SK-N-SH treated with all-trans-retinoic acid at 6 μM for 48 hours (cell line): ENCODE measurements at regions not wholly inside any gene's neighbourhood (a gene's known extent, or its start where the extent isn't known, plus 50 kb on each side); places are given as distances from the start of the nearest gene placed in this dataset.
A peak's percentile ranks its signal among the peaks of the same experiment; 100 is the strongest.

Experiments
- ATAC-seq: fragments of 200-7000 bp; cut with Tn5 transposase; 3 replicates; pipeline ENCODE4 v1.9.1; 2020; ENCODE audit warnings: mild to moderate bottlenecking, moderate library complexity
- ARNTL ChIP-seq: fragments of 450-650 bp; formaldehyde crosslinking; IDR thresholded peaks from 2 replicates; pipeline ENCODE4 v1.5.0; 2020; ENCODE audit warnings: low read depth, mild to moderate bottlenecking, moderate library complexity, borderline replicate concordance
- BACH2 ChIP-seq: fragments of 250-450 bp; sonication (Bioruptor Pico); IDR thresholded peaks from 2 replicates; pipeline ENCODE4 v1.9.0; 2021; ENCODE audit warnings: mild to moderate bottlenecking, borderline replicate concordance
- CREB5 ChIP-seq: fragments of 250-450 bp; sonication (Bioruptor Pico); IDR thresholded peaks from 2 replicates; pipeline ENCODE4 v1.5.1; 2020; ENCODE audit warnings: low read depth, mild to moderate bottlenecking, moderate library complexity
- CSDC2 ChIP-seq: fragments of 250-450 bp; sonication (Bioruptor Pico); IDR thresholded peaks from 2 replicates; pipeline ENCODE4 v1.5.0; 2020; ENCODE audit warnings: mild to moderate bottlenecking, moderate library complexity
- CSRNP3 ChIP-seq: fragments of 250-450 bp; sonication (Bioruptor Pico); IDR thresholded peaks from 2 replicates; pipeline ENCODE4 v1.5.1; 2021; ENCODE audit warnings: mild to moderate bottlenecking, moderate library complexity
- ESRRG ChIP-seq: fragments of 250-450 bp; sonication (Bioruptor Pico); IDR thresholded peaks from 2 replicates; pipeline ENCODE4 v1.6.1; 2021; ENCODE audit warnings: mild to moderate bottlenecking
- GLIS3 ChIP-seq: fragments of 250-450 bp; sonication (Bioruptor Pico); IDR thresholded peaks from 2 replicates; pipeline ENCODE4 v1.5.0; 2020; ENCODE audit warnings: mild to moderate bottlenecking, moderate library complexity
- OSR1 ChIP-seq: fragments of 250-450 bp; sonication (Bioruptor Pico); IDR thresholded peaks from 2 replicates; pipeline ENCODE4 v1.8.0; 2022; ENCODE audit warnings: moderate library complexity, mild to moderate bottlenecking, inconsistent platforms
- PATZ1 ChIP-seq: fragments of 250-450 bp; sonication (Bioruptor Pico); IDR thresholded peaks from 2 replicates; pipeline ENCODE4 v1.8.0; 2020; ENCODE audit warnings: mild to moderate bottlenecking, moderate library complexity, borderline replicate concordance
- PPARA ChIP-seq: fragments of 250-450 bp; sonication (Bioruptor Pico); IDR thresholded peaks from 2 replicates; pipeline ENCODE4 v1.5.0; 2020; ENCODE audit warnings: mild to moderate bottlenecking, borderline replicate concordance
- RARB ChIP-seq: fragments of 250-450 bp; sonication (Bioruptor Pico); IDR thresholded peaks from 2 replicates; pipeline ENCODE4 v1.8.0; 2021; ENCODE audit warnings: mild to moderate bottlenecking, moderate library complexity
- SNAI2 ChIP-seq: fragments of 250-450 bp; sonication (Bioruptor Pico); IDR thresholded peaks from 2 replicates; pipeline ENCODE4 v1.5.0; 2020; ENCODE audit warnings: mild to moderate bottlenecking, moderate library complexity
- TCF4 ChIP-seq: fragments of 250-450 bp; sonication (Bioruptor Pico); IDR thresholded peaks from 2 replicates; pipeline ENCODE4 v1.8.0; 2021; ENCODE audit warnings: mild to moderate bottlenecking, moderate library complexity, borderline replicate concordance
- TOX ChIP-seq: fragments of 250-450 bp; sonication (Bioruptor Pico); IDR thresholded peaks from 2 replicates; pipeline ENCODE4 v1.8.0; 2021; ENCODE audit warnings: mild to moderate bottlenecking, moderate library complexity, borderline replicate concordance
- ZC3H10 ChIP-seq: fragments of 250-450 bp; sonication (Bioruptor Pico); IDR thresholded peaks from 2 replicates; pipeline ENCODE4 v1.5.1; 2021; ENCODE audit warnings: mild to moderate bottlenecking, moderate library complexity
- ZFP3 ChIP-seq: fragments of 250-450 bp; sonication (Bioruptor Pico); IDR thresholded peaks from 2 replicates; pipeline ENCODE4 v1.5.0; 2020; ENCODE audit warnings: mild to moderate bottlenecking, moderate library complexity
- ZFP30 ChIP-seq: fragments of 450-650 bp; formaldehyde crosslinking; IDR thresholded peaks from 2 replicates; pipeline ENCODE4 v1.5.0; 2022; ENCODE audit warnings: mild to moderate bottlenecking, moderate library complexity
- ZNF70 ChIP-seq: fragments of 450-650 bp; formaldehyde crosslinking; IDR thresholded peaks from 2 replicates; pipeline ENCODE4 v1.5.0; 2020; ENCODE audit warnings: mild to moderate bottlenecking, moderate library complexity
- ZNF8 ChIP-seq: fragments of 450-650 bp; formaldehyde crosslinking; IDR thresholded peaks from 2 replicates; pipeline ENCODE4 v1.5.0; 2020; ENCODE audit warnings: mild to moderate bottlenecking, moderate library complexity
- TF ChIP-seq, protein P1 (sequence below): fragments of 250-450 bp; sonication (Bioruptor Pico); IDR thresholded peaks from 2 replicates; pipeline ENCODE4 v1.8.0; 2021; ENCODE audit warnings: low read depth, mild to moderate bottlenecking, moderate library complexity, borderline replicate concordance
- TF ChIP-seq, protein P2 (sequence below): fragments of 250-450 bp; sonication (Bioruptor Pico); IDR thresholded peaks from 2 replicates; pipeline ENCODE4 v1.5.0; 2020; ENCODE audit warnings: mild to moderate bottlenecking, moderate library complexity

- TF ChIP-seq ARNTL: no peak
- TF ChIP-seq CREB5 (CRISPR knock-in tag): no peak
- no peak for TF ChIP-seq PPARA (CRISPR knock-in tag)
- TF ChIP-seq TOX (CRISPR knock-in tag): no peak
- no peak for TF ChIP-seq ZC3H10 (CRISPR knock-in tag)
- TF ChIP-seq ESRRG (CRISPR knock-in tag): no peak
- TF ChIP-seq BACH2 (CRISPR knock-in tag): no peak
- no peak for TF ChIP-seq ZNF8 (CRISPR knock-in tag)
- TF ChIP-seq, protein P1, sequence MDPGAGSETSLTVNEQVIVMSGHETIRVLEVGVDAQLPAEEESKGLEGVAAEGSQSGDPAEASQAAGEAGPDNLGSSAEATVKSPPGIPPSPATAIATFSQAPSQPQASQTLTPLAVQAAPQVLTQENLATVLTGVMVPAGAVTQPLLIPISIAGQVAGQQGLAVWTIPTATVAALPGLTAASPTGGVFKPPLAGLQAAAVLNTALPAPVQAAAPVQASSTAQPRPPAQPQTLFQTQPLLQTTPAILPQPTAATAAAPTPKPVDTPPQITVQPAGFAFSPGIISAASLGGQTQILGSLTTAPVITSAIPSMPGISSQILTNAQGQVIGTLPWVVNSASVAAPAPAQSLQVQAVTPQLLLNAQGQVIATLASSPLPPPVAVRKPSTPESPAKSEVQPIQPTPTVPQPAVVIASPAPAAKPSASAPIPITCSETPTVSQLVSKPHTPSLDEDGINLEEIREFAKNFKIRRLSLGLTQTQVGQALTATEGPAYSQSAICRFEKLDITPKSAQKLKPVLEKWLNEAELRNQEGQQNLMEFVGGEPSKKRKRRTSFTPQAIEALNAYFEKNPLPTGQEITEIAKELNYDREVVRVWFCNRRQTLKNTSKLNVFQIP (CRISPR knock-in tag): no peak
- no peak for TF ChIP-seq ZFP30
- TF ChIP-seq ZNF70: no peak
- TF ChIP-seq GLIS3 (CRISPR knock-in tag): no peak
- TF ChIP-seq, protein P2, sequence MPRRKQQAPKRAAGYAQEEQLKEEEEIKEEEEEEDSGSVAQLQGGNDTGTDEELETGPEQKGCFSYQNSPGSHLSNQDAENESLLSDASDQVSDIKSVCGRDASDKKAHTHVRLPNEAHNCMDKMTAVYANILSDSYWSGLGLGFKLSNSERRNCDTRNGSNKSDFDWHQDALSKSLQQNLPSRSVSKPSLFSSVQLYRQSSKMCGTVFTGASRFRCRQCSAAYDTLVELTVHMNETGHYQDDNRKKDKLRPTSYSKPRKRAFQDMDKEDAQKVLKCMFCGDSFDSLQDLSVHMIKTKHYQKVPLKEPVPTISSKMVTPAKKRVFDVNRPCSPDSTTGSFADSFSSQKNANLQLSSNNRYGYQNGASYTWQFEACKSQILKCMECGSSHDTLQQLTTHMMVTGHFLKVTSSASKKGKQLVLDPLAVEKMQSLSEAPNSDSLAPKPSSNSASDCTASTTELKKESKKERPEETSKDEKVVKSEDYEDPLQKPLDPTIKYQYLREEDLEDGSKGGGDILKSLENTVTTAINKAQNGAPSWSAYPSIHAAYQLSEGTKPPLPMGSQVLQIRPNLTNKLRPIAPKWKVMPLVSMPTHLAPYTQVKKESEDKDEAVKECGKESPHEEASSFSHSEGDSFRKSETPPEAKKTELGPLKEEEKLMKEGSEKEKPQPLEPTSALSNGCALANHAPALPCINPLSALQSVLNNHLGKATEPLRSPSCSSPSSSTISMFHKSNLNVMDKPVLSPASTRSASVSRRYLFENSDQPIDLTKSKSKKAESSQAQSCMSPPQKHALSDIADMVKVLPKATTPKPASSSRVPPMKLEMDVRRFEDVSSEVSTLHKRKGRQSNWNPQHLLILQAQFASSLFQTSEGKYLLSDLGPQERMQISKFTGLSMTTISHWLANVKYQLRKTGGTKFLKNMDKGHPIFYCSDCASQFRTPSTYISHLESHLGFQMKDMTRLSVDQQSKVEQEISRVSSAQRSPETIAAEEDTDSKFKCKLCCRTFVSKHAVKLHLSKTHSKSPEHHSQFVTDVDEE (CRISPR knock-in tag): no peak
- TF ChIP-seq CSDC2 (CRISPR knock-in tag): no peak
- no peak for TF ChIP-seq CSRNP3 (CRISPR knock-in tag)
- TF ChIP-seq TCF4 (CRISPR knock-in tag): no peak
- TF ChIP-seq, all 23 proteins: peak for 0
- ATAC-seq: no peak
Observed at GRCh38 chr21:41578716-41579115, 70.8 kb upstream of the TMPRSS2 start.

DNA sequence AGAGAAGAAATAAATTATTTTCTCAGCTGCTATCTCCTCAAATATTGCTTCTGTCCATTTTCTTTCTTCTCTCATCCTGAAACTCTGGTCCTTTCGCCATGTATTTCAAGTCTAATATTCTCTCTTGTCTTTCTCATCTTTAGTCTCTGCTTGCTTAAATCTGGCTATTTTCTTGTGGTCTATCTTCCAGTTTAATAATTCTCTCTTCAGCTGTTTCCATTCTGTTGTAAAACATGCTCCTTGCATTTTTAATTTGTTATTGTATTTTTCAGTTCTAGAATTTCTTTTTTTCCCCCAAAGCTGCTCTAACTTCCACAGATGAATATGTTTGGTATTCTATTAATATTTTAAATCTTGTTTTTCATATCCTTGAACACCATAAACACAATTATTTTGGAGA, 70.1 kb upstream of the TMPRSS2 start:
- no peak for ATAC-seq
- TF ChIP-seq ZFP30 (peak; percentile 95), TCF4 (CRISPR knock-in tag) (no peak)

DNA sequence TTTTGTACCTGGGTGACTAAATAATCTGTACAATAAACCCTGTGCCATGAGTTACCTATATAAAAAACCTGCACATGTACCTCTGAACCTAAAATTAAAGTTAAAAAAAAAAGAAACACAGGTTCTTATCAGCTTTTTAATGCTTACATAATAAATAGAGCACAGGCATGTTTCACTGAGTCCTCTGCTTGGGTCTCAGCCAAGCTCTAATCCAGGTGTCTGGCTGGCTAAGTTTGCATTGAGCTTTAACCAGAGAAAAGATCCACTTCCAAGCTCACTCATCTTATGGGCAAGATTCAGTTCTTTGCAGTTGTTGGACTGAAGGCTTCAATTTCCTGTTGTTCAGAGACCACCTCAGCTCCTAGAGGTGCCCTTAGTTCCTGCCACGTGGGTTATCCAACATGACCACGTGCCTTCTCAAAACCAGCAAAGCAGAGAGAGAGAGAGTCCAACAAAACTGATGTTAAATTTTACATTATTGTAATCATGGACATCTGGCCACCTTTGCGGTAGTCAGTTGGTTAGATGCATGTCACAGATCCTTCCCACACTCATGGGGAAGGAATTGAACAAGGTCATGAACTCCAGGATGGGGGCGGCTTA, 68.2 kb upstream of the TMPRSS2 start:
- ATAC-seq: no peak
- no peak for TF ChIP-seq TOX (CRISPR knock-in tag)
- TF ChIP-seq PATZ1: no peak
- TF ChIP-seq RARB (CRISPR knock-in tag): no peak

- ATAC-seq: no peak
- no peak for TF ChIP-seq SNAI2
- TF ChIP-seq TCF4 (CRISPR knock-in tag): no peak
- no peak for TF ChIP-seq RARB (CRISPR knock-in tag)
- no peak for TF ChIP-seq CSRNP3 (CRISPR knock-in tag)
- TF ChIP-seq GLIS3 (CRISPR knock-in tag): no peak
- no peak for TF ChIP-seq ZFP3 (CRISPR knock-in tag)
- TF ChIP-seq ZFP30: no peak
- TF ChIP-seq BACH2 (CRISPR knock-in tag): no peak
- no peak for TF ChIP-seq ZNF8 (CRISPR knock-in tag)
- no peak for TF ChIP-seq PATZ1
- TF ChIP-seq OSR1 (CRISPR knock-in tag): no peak
Observed at GRCh38 chr21:41573902-41574690, 66.1 kb upstream of the TMPRSS2 start.
